ENCODE measurements at regions not wholly inside any gene's neighbourhood (a gene's known extent, or its start where the extent isn't known, plus 50 kb on each side); places are given as distances from the start of the nearest gene placed in this dataset.

GRCh38 chr5:34487956-34488355, 168.2 kb upstream of the RAI14 start:
- DNase-seq = no peak

GRCh38 chr5:34488984-34489383, 167.1 kb upstream of the RAI14 start:
- DNase-seq = no peak

GRCh38 chr5:34490506-34491250, 165.4 kb upstream of the RAI14 start:
- DNase-seq = peak; percentile 53

GRCh38 chr5:34491251-34491620, 164.9 kb upstream of the RAI14 start:
- peak; percentile 53 for DNase-seq

GRCh38 chr5:34494111-34494755, 161.9 kb upstream of the RAI14 start:
- no peak for DNase-seq

- no peak for DNase-seq
These were observed 160.9 kb upstream of the RAI14 start for GRCh38 chr5:34495178-34495577.

- no peak for DNase-seq
These were observed 159.9 kb upstream of the RAI14 start for GRCh38 chr5:34496260-34496691.

- no peak for DNase-seq
These were observed 159.2 kb upstream of the RAI14 start for GRCh38 chr5:34496701-34497469.

- no peak for DNase-seq
These were observed 158.7 kb upstream of the RAI14 start for GRCh38 chr5:34497470-34497808.

GRCh38 chr5:34498572-34498971, 157.6 kb upstream of the RAI14 start:
- DNase-seq = no peak

- no peak for DNase-seq
These were observed 157.0 kb upstream of the RAI14 start for GRCh38 chr5:34499001-34499734.

GRCh38 chr5:34500236-34500847, 155.8 kb upstream of the RAI14 start:
- DNase-seq = no peak

- DNase-seq = no peak
These were observed 155.1 kb upstream of the RAI14 start for GRCh38 chr5:34501016-34501415.

GRCh38 chr5:34501840-34502239, 154.3 kb upstream of the RAI14 start:
- no peak for DNase-seq

GRCh38 chr5:34502581-34502980, 153.5 kb upstream of the RAI14 start:
- no peak for DNase-seq

GRCh38 chr5:34503379-34504253, 152.5 kb upstream of the RAI14 start:
- no peak for DNase-seq

- DNase-seq = no peak
These were observed 151.2 kb upstream of the RAI14 start for GRCh38 chr5:34504967-34505366.

GRCh38 chr5:34505731-34506130, 150.4 kb upstream of the RAI14 start:
- DNase-seq = no peak

- no peak for DNase-seq
These were observed 148.2 kb upstream of the RAI14 start for GRCh38 chr5:34507933-34508332.

GRCh38 chr5:34509392-34509791, 146.7 kb upstream of the RAI14 start:
- DNase-seq = no peak

GRCh38 chr5:34510002-34510401, 146.1 kb upstream of the RAI14 start:
- DNase-seq = no peak

GRCh38 chr5:34511063-34511462, 145.1 kb upstream of the RAI14 start:
- DNase-seq = no peak

Data from SHP77 treated with DMSO at 0.1 percent for 48 hours (cell line).